GM20000 (cell line): ENCODE measurements at regions not wholly inside any gene's neighbourhood (a gene's known extent, or its start where the extent isn't known, plus 50 kb on each side); places are given as distances from the start of the nearest gene placed in this dataset.

Experiments used
- DNase-seq: peaks from one replicate; pipeline ENCODE4 v3.0.0; 2012; ENCODE audit warnings: low spot score
- TF ChIP-seq, protein P1 (sequence below): IDR thresholded peaks from 2 replicates; pipeline ENCODE4 v1.5.1; 2012; ENCODE audit warnings: mild to moderate bottlenecking, control low read depth; ENCODE audit errors: extremely low read depth, missing control alignments

DNA sequence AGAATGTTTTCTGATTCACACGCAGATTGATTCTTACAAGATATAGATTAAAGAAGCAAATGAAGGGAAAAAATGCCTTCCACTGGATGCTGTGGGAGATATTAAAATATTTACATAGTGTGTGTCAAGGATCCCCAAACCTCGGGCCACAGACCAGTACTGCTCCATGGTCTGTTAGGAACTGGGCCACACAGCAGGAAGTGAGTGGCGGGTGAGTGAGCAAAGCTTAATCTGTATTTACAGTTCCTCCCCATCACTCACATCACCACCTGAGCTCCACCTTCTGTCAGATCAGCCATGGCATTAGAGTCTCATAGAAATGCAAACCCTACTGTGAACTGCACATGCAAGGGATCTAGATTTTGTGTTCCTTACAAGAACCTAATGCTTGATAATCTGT is 552.6 kb upstream of the GOLIM4 start:
- TF ChIP-seq, protein P1, sequence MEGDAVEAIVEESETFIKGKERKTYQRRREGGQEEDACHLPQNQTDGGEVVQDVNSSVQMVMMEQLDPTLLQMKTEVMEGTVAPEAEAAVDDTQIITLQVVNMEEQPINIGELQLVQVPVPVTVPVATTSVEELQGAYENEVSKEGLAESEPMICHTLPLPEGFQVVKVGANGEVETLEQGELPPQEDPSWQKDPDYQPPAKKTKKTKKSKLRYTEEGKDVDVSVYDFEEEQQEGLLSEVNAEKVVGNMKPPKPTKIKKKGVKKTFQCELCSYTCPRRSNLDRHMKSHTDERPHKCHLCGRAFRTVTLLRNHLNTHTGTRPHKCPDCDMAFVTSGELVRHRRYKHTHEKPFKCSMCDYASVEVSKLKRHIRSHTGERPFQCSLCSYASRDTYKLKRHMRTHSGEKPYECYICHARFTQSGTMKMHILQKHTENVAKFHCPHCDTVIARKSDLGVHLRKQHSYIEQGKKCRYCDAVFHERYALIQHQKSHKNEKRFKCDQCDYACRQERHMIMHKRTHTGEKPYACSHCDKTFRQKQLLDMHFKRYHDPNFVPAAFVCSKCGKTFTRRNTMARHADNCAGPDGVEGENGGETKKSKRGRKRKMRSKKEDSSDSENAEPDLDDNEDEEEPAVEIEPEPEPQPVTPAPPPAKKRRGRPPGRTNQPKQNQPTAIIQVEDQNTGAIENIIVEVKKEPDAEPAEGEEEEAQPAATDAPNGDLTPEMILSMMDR = no peak
- DNase-seq = no peak

DNA sequence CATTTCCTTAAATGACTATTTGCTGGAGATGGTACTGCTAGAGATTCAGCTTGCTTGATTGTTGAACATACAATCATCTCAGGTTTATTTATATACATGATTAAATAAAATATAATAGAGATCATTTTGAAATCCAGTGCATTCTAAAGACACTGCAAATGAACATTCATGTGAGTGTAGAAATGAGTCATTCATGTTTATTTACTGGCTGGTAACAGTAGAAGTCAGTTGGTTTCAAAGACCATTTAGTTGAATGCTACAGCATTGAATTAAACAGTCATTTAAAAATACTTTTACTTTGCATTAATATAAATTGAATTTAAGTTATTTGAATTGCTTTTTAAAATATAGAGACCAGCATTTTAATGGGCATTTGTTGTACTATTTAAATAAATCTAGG is 551.9 kb upstream of the GOLIM4 start:
- TF ChIP-seq, protein P1 = no peak
- DNase-seq = no peak

DNA sequence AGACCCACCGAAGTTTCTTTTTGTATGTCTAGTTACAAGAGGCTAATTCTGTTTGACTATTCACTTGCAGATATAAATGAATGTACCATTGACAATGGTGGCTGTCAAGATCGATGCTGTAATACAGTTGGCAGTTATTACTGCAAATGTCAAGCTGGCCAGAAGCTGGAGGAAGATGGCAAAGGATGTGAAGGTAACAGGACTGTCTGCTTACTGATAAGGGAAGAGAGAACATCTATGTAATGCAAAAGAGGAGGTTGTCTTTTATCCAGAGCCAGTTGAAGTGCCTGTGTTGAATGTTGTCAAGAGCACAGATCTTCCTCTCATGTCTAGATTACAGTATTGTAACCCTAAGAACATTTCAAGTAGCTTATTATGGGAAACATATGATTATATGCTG is 549.5 kb upstream of the GOLIM4 start:
- DNase-seq = no peak
- TF ChIP-seq, protein P1 = no peak

DNA sequence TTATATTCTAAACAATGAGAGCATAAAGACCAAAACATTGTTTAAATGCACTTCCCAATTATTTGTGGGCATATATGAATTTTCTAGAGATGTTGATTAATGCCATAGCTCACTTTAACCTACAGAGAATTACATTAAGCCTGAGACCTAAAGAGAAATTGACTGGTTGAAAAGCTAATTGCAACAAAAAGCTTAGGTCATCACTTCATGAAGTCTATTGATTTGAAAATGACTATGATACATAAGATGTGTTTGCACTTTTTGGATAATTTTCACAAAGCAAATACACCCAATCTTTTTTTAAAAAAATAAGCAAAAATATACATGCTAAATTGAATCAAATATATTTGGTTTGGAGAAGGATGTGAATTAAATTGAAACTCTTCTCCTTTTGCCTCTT is 532.8 kb upstream of the GOLIM4 start:
- no peak for DNase-seq
- TF ChIP-seq, protein P1 = no peak

DNA sequence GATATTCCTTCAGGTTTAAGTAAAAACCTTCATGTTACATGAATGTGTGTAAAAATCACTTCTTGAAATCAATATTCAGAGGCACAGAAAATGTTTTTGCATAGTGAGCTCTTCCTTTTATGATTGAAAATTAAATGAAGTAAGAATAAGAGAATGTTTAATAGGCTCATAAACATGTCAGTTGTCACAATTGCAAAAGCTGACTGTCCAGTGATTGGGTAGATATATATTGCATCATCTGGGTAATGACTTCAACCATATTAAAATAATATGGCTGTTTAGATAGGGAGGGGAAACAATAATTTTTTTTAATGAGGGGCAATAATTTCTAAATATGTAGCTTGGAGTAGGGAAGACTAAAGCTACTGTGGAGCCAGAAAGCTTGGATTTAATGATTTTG is 529.8 kb upstream of the GOLIM4 start:
- DNase-seq = no peak
- TF ChIP-seq, protein P1 = no peak

DNA sequence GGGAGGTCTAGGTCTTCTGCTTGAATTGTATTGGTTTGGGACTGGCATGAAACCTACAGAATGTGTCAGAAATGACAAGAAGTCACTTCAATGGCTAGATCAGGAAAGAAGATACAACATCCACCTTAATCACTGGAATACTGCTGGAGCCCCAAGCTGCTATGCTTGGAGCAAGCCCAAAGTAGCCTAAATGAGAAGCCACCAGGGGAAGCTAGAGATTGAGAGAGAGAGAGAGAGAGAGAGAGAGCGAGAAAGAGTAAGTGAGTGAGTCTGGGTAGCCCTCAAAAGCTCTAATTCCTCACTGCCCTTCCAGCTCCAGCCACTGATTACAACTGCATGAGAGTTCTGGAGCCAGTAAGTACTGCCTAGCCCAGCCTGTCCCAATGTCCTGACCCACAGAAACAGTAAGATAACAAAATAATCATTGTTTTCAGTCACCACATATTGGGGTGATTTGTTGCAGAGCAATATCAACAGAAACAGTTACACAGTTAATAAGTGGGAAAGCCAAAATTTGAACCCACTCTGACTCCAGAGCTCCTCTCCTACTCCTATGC is 529.2 kb upstream of the GOLIM4 start:
- TF ChIP-seq, protein P1 = no peak
- no peak for DNase-seq

DNA sequence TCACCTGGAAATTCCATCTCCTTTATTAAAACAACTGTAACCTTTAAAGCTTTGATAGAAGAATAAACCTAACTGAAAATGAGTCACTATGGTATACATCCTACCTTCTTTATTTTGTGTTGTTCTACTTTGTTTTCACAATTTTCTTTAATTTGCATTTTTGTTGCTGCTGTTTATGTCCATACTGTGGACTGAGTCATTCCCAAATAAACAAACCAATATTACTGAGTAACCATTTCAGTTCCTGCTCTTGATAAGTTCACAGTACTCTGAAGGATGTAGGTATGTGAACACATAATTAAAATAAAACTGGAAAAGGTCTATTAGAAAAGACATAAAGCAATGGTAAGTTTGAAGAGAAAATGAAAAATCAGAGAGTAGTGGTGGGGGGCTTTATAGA is 528.5 kb upstream of the GOLIM4 start:
- TF ChIP-seq, protein P1 = no peak
- no peak for DNase-seq
